OCI-LY1 (cell line): ENCODE measurements at regions not wholly inside any gene's neighbourhood (a gene's known extent, or its start where the extent isn't known, plus 50 kb on each side); places are given as distances from the start of the nearest gene placed in this dataset.

Experiments used
- H2AFZ ChIP-seq: fragments of 200-600 bp; sonication (generic), shearing (Covaris generic); 2 replicates; pipeline ENCODE4 v1.6.0; 2014; ENCODE audit warnings: antibody characterized with exemption, mild to moderate bottlenecking, low read length
- H3F3A ChIP-seq: fragments of 200-600 bp; sonication (generic), shearing (Covaris generic); 2 replicates; pipeline ENCODE4 v1.6.0; 2014; ENCODE audit warnings: mild to moderate bottlenecking, antibody characterized with exemption, low read length, moderate library complexity; ENCODE audit not compliant: insufficient read depth
- H3K27ac ChIP-seq: fragments of 200-600 bp; sonication (generic); 2 replicates; pipeline ENCODE4 v1.5.1; 2014; ENCODE audit warnings: low read length, mixed run types, mild to moderate bottlenecking, low read depth; ENCODE audit not compliant: poor library complexity, severe bottlenecking
- H3K27me3 ChIP-seq: fragments of 200-600 bp; sonication (generic); 2 replicates; pipeline ENCODE4 v1.6.0; 2014; ENCODE audit warnings: antibody characterized with exemption, mild to moderate bottlenecking, low read length, moderate library complexity; ENCODE audit not compliant: insufficient read depth
- H3K36me3 ChIP-seq: fragments of 200-600 bp; sonication (generic); 2 replicates; pipeline ENCODE4 v1.6.1; 2014; ENCODE audit warnings: mild to moderate bottlenecking, antibody characterized with exemption, low read length, moderate library complexity, mixed read lengths; ENCODE audit not compliant: insufficient read depth
- H3K4me1 ChIP-seq: fragments of 200-600 bp; sonication (generic); 2 replicates; pipeline ENCODE4 v1.5.1; 2014; ENCODE audit warnings: mild to moderate bottlenecking, low read length, moderate library complexity; ENCODE audit not compliant: insufficient read depth, severe bottlenecking
- H3K4me2 ChIP-seq: fragments of 200-600 bp; sonication (generic), shearing (Covaris generic); 2 replicates; pipeline ENCODE4 v1.6.1; 2014; ENCODE audit warnings: low read length
- H3K4me3 ChIP-seq: fragments of 200-600 bp; sonication (generic); 2 replicates; pipeline ENCODE4 v1.5.1; 2014; ENCODE audit warnings: low read length, low read depth, mild to moderate bottlenecking, mixed read lengths; ENCODE audit not compliant: poor library complexity, severe bottlenecking
- H3K79me2 ChIP-seq: fragments of 200-600 bp; shearing (Covaris generic); 2 replicates; pipeline ENCODE4 v1.6.1; 2016; ENCODE audit warnings: mixed run types, low read length, mixed read lengths; ENCODE audit not compliant: insufficient read depth
- H3K9ac ChIP-seq: fragments of 200-600 bp; sonication (generic), shearing (Covaris generic); 2 replicates; pipeline ENCODE4 v1.6.1; 2014; ENCODE audit warnings: mild to moderate bottlenecking, low read length, mixed read lengths
- H3K9me2 ChIP-seq: fragments of 200-600 bp; sonication (generic), shearing (Covaris generic); 2 replicates; pipeline ENCODE4 v1.6.1; 2014; ENCODE audit warnings: low read depth, mild to moderate bottlenecking, low read length, mixed read lengths
- H3K9me3 ChIP-seq: fragments of 200-600 bp; shearing (Covaris generic); 2 replicates; pipeline ENCODE4 v1.6.1; 2014; ENCODE audit warnings: low read length, mixed read lengths
- H4K20me1 ChIP-seq: fragments of 200-600 bp; sonication (generic), shearing (Covaris generic); 2 replicates; pipeline ENCODE4 v1.6.0; 2016; ENCODE audit warnings: mild to moderate bottlenecking, low read length; ENCODE audit not compliant: insufficient read depth
- EZH2 ChIP-seq: fragments of 200-600 bp; sonication (generic), shearing (Covaris generic); IDR thresholded peaks from 2 replicates; pipeline ENCODE4 v1.8.0; 2017; ENCODE audit warnings: borderline replicate concordance, mixed run types, mild to moderate bottlenecking, antibody characterized with exemption, low read length, moderate library complexity, mixed read lengths
- TF ChIP-seq, protein P1 (sequence below): fragments of 200-600 bp; sonication (generic), shearing (Covaris generic); IDR thresholded peaks from 2 replicates; pipeline ENCODE4 v1.5.1; 2017; ENCODE audit warnings: mild to moderate bottlenecking, antibody characterized with exemption, low read length, moderate library complexity, mixed read lengths

DNA sequence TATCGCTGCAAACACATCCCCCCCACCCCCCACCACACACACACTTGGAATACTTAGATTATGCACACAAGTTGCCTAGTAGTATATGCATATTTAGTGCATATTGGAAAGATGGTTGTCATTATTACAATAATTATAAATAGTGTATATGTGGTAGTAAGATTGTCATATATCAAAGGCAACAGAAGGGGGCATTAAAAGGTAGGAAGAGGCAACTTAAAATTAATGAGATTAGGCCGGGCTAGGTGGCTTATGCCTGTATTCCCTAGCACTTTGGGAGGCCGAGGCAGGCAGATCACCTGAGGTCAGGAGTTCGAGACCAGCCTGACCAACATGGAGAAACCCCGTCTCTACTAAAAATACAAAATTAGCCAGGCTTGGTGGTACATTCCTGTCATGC is 52.1 kb downstream of the GSC start:
- Histone ChIP-seq H3K9me3 (no peaks in the 10 kb centered on the region), H3K4me2 (no peak overlapping the region), H3K79me2 (no peaks in the 10 kb centered on the region), H3K27me3 (no peaks in the 10 kb centered on the region), H3K27ac (no peak overlapping the region), H3K4me1 (no peaks in the 10 kb centered on the region), H3K9me2 (no peaks in the 10 kb centered on the region), H3F3A (no peaks in the 10 kb centered on the region), H4K20me1 (no peaks in the 10 kb centered on the region), H2AFZ (no peak overlapping the region), H3K36me3 (no peaks in the 10 kb centered on the region), H3K9ac (no peak overlapping the region), H3K4me3 (no peak overlapping the region)
- TF ChIP-seq, protein P1, sequence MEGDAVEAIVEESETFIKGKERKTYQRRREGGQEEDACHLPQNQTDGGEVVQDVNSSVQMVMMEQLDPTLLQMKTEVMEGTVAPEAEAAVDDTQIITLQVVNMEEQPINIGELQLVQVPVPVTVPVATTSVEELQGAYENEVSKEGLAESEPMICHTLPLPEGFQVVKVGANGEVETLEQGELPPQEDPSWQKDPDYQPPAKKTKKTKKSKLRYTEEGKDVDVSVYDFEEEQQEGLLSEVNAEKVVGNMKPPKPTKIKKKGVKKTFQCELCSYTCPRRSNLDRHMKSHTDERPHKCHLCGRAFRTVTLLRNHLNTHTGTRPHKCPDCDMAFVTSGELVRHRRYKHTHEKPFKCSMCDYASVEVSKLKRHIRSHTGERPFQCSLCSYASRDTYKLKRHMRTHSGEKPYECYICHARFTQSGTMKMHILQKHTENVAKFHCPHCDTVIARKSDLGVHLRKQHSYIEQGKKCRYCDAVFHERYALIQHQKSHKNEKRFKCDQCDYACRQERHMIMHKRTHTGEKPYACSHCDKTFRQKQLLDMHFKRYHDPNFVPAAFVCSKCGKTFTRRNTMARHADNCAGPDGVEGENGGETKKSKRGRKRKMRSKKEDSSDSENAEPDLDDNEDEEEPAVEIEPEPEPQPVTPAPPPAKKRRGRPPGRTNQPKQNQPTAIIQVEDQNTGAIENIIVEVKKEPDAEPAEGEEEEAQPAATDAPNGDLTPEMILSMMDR: 0 out of 2 replicates have a peak, but pooled peaks have one; percentile 10
- TF ChIP-seq EZH2: no peak

DNA sequence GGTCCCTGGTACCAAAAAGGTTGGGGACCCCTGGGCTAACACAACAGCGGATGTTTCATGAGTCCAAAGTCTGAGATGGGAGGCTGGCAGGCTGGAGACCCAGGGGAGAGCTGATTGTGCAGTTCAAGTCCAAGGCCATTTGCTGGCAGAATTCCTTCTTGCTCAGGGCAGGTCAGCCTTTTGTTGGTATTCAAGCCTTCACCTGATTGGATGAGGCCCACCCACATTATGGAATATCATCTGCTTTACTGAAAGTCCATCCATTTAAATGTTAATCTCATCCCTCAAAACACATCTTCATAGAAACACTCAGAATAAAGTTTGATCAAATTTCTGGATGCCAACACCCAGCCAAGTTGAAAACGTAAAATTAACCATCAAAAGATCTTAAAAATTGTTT is 52.9 kb downstream of the GSC start:
- Histone ChIP-seq H3K4me3 (no peak overlapping the region), H3K4me1 (no peaks in the 10 kb centered on the region)
- TF ChIP-seq, protein P1: no peak
- TF ChIP-seq EZH2: no peak

GRCh38 chr14:94713115-94713514 is 56.8 kb downstream of the GSC start:
- Histone ChIP-seq H3K9me2 (no peaks in the 10 kb centered on the region), H4K20me1 (no peaks in the 10 kb centered on the region), H3K9me3 (no peaks in the 10 kb centered on the region), H2AFZ (no peak overlapping the region), H3K27ac (no peak overlapping the region), H3K36me3 (no peaks in the 10 kb centered on the region), H3K4me2 (no peak overlapping the region), H3K9ac (no peak overlapping the region), H3K79me2 (no peaks in the 10 kb centered on the region), H3K27me3 (no peaks in the 10 kb centered on the region), H3F3A (no peaks in the 10 kb centered on the region), H3K4me3 (no peak overlapping the region), H3K4me1 (no peaks in the 10 kb centered on the region)
- no peak for TF ChIP-seq EZH2
- TF ChIP-seq, protein P1: no peak

More for the DNA sequence above, 52.9 kb downstream of the GSC start:
- no peaks in the 10 kb centered on the region for H3K9me2 ChIP-seq
- no peaks in the 10 kb centered on the region for H3K9me3 ChIP-seq
- no peaks in the 10 kb centered on the region for H3K79me2 ChIP-seq
- no peaks in the 10 kb centered on the region for H4K20me1 ChIP-seq
- no peaks in the 10 kb centered on the region for H3K36me3 ChIP-seq
- H3K27ac ChIP-seq: no peak overlapping the region
- H2AFZ ChIP-seq: no peak overlapping the region
- no peaks in the 10 kb centered on the region for H3F3A ChIP-seq
- no peak overlapping the region for H3K4me2 ChIP-seq
- no peak overlapping the region for H3K9ac ChIP-seq
- no peaks in the 10 kb centered on the region for H3K27me3 ChIP-seq
